ENCODE measurements at regions not wholly inside any gene's neighbourhood (a gene's known extent, or its start where the extent isn't known, plus 50 kb on each side); places are given as distances from the start of the nearest gene placed in this dataset.

DNA sequence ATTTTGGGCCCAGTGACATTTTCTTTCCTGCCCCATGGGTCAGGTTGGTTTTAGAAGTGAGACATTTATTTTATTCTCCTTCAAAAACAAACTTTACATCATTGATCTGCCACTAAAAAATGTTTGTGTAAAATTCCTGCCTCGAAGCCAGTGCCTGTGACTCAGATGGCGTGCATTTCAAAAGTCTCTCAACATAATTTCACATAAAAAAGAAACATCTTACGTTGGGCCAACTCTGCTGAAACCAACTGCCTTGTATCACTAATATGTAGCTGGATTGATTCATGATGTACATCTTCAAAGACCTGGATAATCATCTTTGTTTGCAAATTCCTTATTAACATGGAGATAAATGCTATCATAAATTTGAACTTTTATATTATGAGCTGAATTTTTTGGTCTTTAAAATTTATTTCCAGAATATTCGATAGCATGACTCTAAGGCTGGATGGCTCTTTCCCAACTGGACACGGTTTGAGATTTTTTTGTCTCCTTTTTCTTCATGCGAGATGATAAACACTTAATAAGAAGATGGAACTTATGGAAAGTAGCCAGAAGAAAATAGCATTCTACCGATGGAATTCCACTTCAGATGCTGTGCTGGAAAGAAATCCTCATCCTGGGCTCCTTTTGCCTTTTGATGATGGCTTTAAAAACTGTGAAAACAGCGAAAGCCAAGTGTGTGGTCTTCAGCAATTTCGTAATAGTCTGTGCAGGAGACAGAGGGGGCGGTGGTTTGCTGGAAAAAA lies 420.5 kb downstream of the FGF9 start:
- DNase-seq (ENCODE audit: low read depth in 2 of 2) = no peak

DNA sequence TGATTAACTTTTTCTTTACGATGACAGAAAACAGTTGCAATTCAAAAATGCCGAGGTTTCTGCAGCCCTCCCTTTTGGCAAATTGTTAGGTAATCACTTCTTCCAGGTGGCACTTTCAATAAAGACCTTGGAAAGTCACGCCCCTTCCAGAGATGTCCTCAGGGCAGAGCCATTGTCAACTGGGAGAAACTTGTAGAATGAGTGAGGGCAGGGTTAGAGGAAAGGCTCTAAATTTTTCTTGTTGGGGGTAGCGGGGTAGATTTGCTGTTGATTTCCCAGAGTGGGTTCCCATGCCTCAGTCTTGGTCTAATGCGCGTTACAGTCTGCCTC lies 421.1 kb downstream of the FGF9 start:
- no peak for DNase-seq (ENCODE audit: low read depth in 2 of 2)

DNA sequence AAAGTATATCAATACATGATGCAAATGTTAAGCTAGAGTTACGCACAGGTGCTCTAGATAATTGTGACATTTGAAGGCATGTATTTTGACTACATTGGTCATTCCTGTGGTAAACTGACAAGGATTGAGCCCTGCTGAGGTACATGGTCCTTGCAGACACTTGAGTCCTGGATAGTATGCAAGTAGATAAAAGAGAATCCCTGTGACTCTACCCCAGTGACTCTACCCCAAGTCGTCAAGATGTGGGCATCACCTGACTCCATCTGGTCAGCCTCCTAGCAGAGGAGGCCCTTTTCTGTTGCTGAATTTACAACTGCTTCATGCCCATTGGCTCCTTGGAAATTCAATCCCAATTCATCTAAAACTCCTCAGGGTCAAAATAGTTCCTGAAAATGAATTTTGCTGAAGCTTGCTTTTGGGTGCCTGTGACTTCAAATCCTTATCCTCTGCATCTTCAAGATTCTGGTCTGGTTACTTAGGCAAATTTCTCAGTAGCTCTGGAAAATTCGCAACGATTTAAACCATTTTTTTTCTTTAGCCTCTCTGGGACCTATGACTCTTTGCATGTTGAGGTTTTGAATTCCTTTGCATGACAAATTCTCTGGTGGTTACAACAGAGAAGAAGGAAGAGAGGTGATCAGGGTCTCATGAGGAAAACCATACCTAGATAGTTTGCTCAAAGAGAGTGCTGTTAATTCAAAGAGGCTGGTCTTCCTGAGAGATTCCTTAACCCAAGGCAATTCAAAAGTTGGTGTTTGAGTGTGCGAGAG lies 422.1 kb downstream of the FGF9 start:
- no peak for DNase-seq (ENCODE audit: low read depth in 2 of 2)

DNA sequence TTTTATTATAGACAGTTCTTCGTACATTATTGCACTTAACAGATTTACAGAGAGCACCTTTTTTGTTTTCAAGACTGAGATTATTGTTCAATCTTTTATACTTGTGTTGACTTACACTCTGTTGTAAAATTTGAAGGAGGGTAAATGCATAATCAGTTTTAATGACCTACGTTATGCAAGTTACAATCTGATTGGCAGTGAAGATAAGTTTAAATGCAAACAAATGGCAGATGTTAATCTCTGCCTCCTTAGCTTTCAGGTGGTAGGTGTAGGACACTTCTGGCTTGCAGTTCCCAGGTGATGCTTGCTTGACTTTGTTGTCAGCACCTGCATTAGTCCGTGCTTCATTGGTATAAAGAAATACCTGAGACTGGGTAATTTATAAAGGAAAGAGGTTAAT lies 424.9 kb downstream of the FGF9 start:
- no peak for DNase-seq (ENCODE audit: low read depth in 2 of 2)

DNA sequence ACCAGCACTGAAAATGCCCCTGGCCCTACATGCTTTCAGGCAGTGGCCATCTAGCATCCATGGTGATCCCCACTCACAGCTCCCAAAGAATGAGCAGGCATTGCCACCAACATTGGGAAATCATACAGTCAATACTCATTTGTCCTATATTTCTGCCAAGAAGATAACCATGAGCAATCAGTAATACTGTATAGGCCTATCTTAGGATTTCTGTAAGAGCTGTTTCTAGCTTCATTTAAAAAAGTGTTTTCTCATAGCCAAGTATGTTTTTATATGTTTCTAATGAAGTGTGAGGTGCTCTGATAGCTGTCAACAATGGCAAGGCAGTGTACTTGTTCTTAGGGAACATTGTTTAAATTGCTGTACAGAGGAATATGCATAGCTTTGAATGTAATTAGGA lies 428.7 kb downstream of the FGF9 start:
- no peak for DNase-seq (ENCODE audit: low read depth in 2 of 2)

DNA sequence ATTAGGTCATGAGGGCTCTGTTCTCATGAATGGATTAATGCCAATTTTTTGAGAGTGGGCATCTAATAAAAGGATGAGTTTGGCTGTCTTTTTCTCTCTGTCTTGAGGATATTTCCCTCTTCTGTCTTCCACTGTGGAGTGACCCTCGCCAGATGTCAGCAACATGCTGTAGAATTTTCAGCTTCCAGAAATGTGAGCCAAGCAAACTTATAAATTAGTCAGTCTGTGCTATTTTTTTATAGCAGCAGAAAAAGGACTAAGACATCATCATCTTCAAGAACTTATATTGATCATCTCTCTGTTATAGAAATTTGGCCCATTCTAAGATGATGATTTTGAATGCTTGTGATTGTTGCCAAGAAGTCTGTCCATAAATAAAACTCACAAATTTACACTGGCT lies 431.4 kb downstream of the FGF9 start:
- DNase-seq (ENCODE audit: low read depth in 2 of 2) = no peak

DNA sequence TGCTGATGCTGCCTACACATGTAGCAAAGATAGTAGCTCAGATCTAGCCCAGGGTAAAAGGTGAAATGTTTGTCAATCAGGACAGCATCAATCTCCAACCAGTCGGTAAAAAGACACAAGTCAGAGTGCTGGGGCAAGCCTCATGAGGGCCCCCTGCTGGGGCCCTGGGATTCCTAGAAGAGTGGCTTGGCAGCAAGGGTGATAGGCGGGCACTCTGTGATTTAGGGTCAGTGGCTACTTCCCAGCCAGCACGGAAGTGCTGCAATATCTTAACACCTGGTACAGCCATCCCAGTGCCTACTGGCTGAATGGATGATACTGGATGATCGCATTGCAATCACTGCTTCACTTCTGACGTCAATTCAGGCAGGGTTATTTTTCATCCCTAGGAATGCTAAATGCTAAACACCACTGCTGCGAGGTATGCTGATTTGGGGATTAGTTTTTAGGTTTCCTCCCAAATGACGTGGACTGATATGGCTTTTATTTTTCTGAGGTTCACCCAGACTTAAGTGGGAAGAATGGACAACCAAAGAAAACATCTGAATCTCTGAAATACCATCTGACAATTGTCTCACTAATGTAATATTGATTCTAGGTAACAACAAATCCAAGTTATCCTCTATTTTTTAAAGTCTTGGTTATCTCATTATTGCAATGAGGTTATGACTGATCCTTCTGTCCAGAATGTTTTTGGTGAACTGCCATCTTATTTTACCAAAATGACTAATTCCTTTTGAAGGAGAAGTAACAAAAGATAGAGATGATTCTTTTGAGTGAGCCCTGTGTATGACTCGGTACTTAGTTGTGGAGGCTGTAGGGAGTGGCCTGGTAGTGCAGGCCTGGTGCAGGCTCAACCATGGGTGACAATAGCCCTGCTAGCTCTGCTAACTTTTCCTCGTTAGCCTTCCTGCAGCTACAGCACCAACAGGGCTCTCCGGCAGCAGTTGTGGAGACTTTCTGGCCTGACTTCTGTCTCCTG lies 432.5 kb downstream of the FGF9 start:
- DNase-seq (ENCODE audit: low read depth in 2 of 2) = no peak

DNA sequence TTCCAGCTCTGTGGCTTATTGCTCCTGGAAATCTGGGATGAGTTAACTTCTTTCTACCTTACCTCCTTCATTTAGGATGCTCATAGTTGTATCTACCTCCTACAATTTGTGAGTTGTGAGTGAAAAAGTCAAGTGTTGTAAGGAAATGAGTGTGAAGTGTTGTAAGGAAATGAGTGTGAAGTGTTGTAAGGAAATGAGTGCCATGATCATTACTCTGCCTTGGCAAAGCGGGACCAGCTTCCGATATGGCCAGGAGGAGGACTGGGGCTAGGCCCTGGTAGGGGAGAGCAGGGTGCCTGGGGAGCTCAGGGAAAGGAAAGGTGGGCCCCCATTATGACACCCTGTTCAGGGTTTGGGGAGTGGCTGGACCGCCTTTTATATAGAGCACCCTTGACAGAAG lies 435.2 kb downstream of the FGF9 start:
- no peak for DNase-seq (ENCODE audit: low read depth in 2 of 2)

DNA sequence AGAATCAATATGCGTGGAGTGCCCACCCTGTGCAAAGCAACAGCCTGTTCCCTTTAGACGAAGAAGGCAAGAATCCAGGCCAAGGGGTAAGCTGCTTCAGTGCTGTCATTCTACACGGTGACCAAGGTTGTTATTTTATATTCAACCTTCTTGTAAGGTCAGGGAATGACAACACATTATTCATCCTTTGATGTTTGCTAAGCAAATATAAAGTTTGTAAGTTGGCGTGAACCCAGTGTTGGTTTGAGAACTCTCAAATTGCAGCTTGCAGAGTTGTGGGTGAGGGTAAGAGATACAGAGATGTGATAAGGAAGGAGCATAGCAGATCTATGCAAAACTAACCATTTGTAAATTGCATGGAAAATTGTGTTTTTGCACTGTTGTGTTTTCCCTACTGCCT lies 436.7 kb downstream of the FGF9 start:
- DNase-seq (ENCODE audit: low read depth in 2 of 2) = no peak

DNA sequence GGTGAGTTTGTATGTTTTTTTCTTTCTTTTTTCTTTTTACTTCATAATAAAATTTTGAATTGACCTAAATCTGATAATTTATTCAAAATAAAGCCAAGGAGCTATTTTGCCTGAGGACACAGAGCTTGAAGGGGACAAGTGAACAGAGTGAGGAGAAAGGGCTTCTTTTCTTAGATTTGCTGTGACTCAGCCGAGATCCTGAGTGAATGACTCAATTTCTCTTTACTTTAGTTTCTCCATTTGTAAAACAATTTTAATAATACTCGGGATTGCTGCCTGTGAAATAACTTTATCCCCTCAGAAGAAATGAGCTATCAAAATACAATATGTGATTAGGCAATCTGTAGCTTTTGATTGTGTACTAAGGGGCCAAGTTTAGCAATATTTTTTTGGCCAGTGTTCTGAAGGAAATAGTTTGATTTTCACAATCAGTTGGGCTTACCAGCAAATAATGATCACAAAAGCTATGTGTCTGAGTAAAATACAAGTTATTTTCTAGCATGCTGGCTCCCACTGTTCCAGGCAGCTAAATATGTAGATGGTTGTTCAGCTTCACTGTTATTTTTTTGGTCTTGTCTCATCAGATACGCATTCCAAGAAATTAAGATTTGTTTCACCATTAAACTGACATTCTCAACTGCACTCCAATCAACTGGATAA lies 437.5 kb downstream of the FGF9 start:
- DNase-seq (ENCODE audit: low read depth in 2 of 2) = no peak

DNA sequence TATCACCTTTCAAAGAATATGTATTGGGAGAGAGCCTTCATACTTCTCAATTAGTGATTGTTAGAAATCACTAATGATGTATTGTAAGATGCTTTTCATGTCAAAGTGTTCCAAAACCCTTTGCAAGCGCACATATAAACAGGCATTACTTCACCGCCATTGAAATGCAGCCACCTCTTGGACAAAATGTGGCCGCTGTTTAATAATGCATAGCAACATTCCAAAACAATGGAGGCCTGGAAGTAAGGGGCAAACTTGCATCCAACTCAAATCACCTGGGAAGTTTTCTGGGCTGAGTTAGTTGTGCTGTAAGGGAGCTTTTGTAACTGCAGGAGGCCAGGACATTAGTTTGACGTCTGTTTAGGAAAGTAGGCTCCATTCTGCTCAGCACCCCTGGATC lies 438.1 kb downstream of the FGF9 start:
- DNase-seq (ENCODE audit: low read depth in 2 of 2) = no peak

DNA sequence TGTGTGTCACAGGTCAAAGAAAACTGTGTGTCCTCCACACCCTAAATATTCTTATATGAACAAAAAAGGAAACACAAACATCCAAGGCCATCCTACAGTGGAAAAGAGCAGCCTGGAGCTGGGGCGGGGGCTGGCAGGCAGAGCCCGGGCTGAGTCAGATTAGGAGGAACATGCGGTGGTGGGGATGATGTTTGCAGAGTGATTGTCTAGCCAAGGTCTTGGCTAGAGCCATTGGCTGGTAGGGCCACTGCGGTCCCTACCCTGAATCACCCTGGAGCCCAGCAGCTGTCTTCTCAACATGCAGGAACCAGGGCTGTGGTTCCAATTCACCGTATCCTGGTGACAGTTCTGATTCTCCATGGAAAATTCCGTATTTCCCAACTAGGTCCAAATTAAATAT lies 439.5 kb downstream of the FGF9 start:
- no peak for DNase-seq (ENCODE audit: low read depth in 2 of 2)

DNA sequence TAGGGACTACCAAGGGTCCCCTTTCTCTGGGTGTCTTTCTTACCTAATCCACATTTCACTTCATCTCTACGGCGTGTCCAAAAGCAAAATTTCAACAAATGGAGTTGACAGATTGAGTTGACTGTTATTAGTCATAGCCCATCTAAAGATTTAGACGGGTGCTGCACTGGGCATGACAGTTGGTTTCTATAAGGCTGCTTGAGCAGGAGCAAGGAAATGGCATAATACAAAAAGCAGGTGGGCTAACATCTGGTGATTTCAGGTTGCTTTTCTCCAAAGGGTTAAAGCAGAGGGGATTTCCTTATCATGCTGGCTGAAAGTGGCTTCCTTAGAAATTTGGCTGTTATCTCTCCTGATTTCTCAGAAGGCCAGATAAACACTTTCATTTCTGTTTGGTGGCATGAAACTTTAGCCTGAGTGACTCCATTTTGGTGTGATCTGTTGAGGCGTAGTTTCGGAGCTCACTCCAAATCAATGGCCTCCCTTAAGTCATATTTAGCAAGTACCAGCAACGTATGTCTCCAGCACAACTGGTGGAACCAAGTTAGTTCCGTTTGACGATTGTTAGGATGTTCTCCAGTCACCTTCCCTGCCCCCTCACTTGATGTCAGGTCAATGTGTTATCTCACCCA lies 440.4 kb downstream of the FGF9 start:
- DNase-seq (ENCODE audit: low read depth in 2 of 2) = no peak

DNA sequence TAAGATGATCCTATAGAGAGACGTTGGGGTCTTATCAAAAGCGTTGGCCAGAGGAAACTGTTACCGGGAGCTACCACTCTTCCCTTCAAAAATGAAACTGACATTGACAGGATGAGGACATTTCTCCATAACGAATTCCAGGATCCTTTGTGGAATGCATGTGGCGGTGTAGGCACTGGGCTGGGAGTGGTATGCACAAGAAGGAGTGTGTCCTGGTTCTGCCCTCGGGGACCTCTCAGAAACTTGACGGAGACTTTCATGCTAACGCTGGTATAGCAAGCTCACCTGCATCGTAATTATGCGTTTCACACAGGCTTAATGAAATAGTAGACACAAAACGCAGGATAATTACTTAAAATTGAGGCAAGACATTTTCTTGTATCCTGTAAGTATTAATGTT lies 441.1 kb downstream of the FGF9 start:
- no peak for DNase-seq (ENCODE audit: low read depth in 2 of 2)

DNA sequence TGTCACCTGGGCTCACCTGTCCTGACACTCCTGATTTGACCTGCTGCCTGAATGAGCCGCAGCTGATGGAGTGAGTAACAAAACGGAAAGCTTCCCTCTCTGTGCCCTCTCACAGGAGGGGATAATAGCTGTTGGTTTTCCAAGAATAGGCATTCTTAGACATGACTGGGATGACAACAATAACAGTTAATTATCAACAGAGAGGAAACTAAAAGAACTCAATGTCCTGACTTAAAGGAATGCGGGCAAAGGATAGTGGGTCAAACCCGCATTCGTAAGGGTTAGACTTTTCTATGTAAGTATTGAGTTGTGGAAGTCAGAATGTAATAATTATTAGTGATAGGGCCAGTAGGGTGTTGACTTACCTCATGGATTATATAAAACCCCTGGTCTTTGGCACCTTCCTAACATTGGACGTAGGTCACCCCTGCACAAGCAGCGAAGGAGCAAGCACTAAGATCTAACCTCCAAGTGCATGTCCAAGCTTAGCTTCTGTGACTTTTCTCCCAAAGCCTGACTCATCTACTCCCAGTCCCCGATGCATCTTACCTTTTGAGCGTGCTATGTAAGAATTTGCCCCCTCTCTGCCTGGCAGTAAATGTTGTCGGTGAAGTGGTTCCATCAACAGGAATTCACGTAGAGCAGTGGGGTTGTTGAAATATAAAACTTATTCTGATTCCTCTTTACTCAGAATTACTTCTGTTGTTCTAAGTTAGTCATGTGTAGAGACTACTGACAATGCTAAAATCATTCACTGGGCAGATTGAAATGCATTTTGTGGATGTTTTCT lies 442.3 kb downstream of the FGF9 start:
- DNase-seq (ENCODE audit: low read depth in 2 of 2) = no peak

DNA sequence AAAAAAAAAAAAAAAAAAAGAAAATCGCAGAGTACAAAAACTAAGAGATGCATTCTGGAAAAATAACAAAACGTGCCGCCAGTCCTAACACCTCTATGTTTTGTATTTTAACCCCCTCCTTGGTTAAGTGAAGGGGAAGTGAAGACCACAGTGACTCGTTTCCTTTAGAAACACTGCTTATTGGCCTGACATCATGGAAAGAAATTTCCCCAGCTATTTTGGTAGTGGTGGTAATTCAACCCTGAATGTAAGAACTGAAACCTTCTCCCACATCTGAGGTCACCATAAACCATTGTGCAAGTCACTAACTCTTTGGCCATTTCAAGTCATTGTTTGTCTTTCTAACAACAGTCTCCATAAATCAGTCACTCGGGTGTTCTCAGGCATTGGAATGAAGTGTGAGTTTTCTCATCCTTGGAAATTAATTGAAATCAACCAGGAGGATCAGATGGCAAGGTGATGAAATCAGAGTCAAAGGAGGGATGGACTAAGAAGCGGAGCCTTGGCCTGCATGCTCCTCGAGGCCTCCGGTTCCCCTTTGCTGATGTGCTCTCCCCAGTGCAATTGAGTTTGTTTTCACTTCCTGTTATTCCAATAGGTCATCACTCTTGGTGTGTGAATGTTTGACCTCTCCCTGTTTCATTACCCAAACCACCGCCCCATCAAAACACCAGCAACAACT lies 443.9 kb downstream of the FGF9 start:
- peak; percentile 20 to 21 for DNase-seq (ENCODE audit: low read depth in 2 of 2)

DNA sequence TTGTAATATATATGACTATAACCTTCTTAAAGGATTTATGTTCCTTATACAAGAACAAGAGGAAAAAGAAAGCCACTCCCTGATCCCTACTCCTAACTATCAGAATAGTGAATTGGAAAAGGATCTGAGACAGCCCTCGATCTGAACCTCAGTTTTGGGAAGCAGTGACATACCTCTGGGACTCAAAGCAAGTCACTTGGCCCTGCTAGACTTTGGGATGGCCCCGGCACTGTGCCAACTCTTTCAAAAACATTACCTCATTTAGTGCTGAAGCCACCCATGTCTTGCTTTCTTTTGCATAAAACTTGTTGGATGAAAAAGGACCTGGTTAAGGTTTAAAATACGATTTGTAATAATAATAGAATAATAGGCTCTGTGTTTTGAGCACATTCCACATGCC lies 447.3 kb downstream of the FGF9 start:
- no peak for DNase-seq (ENCODE audit: low read depth in 2 of 2)

DNA sequence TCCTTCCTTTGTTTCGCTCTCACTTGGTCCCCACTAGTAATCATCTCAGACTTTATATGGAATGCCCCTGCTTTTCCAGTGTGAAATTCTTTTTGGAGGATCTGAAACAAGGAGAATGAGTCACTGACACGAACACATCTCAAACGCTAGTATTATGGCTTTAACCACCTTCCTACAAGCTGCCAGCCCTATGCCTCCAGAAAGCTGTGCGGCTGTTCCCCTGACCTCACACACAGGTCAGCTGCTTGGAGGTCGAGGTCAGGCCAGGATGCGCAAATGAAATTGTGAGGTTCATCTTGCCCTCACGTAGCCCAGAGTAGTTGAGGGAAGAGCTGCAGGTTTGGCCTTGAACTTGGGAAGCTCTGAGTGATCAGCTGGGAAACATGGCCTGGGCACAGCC lies 449.8 kb downstream of the FGF9 start:
- no peak for DNase-seq (ENCODE audit: low read depth in 2 of 2)

DNA sequence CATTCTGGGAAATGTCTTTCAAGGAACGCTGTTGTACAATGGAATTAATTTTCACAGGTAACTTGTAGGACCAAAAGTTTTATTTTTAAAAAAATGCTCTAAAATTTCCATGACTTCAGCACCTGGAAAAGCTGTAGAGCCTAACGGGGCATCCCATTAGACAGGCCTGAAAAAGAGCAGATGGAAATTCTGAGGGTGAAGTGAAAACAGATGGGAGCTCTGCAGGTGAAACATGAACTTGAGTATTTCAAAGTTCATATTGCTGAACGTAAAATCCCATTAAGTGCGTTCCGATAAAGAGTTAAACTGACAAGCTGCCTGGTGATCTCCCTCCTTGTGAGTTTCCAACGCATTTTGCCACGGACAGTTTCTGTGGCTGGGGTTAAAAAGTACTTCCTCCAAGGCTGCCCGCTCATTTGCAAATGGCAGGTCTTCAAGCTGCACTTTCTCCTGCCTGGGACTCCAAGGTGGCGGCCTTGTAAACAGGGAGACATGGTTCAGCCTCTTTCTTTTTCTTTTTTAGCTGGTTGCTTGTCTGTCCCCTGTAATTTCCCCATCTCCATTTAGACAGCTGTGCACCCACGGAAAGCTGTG lies 450.4 kb downstream of the FGF9 start:
- DNase-seq (ENCODE audit: low read depth in 2 of 2) = no peak
